Neural cell (in vitro differentiated cells): ENCODE measurements at regions not wholly inside any gene's neighbourhood (a gene's known extent, or its start where the extent isn't known, plus 50 kb on each side); places are given as distances from the start of the nearest gene placed in this dataset.

ENCODE experiments used
- H2AFZ ChIP-seq: fragments of 200-600, 300-800 bp; sonication (generic), shearing (Covaris generic); 2 replicates; pipeline ENCODE4 v1.6.0; 2014; ENCODE audit warnings: low read depth, mild to moderate bottlenecking, antibody characterized with exemption, low read length, moderate library complexity
- H3F3A ChIP-seq: fragments of 200-600 bp; shearing (Covaris generic); 2 replicates; pipeline ENCODE4 v1.6.1; 2016; ENCODE audit warnings: mild to moderate bottlenecking, moderate library complexity, mixed read lengths, antibody characterized with exemption, low read length; ENCODE audit not compliant: insufficient read depth, poor library complexity, severe bottlenecking
- H3K27ac ChIP-seq: fragments of 200-600, 300-800 bp; sonication (generic), shearing (Covaris generic); 2 replicates; pipeline ENCODE4 v1.5.1; 2014; ENCODE audit warnings: mild to moderate bottlenecking, low read length, moderate library complexity
- H3K27me3 ChIP-seq: fragments of 300-800, 200-600 bp; sonication (generic), shearing (Covaris generic); 2 replicates; pipeline ENCODE4 v1.6.0; 2014; ENCODE audit warnings: mild to moderate bottlenecking, low read depth, low read length, moderate library complexity; ENCODE audit not compliant: insufficient read depth
- H3K36me3 ChIP-seq: fragments of 300-800, 200-600 bp; sonication (generic), shearing (Covaris generic); 2 replicates; pipeline ENCODE4 v1.5.1; 2014; ENCODE audit warnings: mild to moderate bottlenecking, antibody characterized with exemption, low read length, moderate library complexity; ENCODE audit not compliant: insufficient read depth
- H3K4me2 ChIP-seq: fragments of 300-800, 200-600 bp; sonication (generic), shearing (Covaris generic); 2 replicates; pipeline ENCODE4 v1.6.0; 2014; ENCODE audit warnings: mild to moderate bottlenecking, low read length
- H3K4me3 ChIP-seq: fragments of 300-800, 200-600 bp; sonication (generic), shearing (Covaris generic); 2 replicates; pipeline ENCODE4 v1.5.1; 2014; ENCODE audit warnings: mild to moderate bottlenecking, low read length, moderate library complexity
- H3K79me2 ChIP-seq: fragments of 200-600 bp; shearing (Covaris generic); replicated peaks from 2 replicates; pipeline ENCODE4 v1.6.0; 2014; ENCODE audit warnings: mild to moderate bottlenecking, low read length, moderate library complexity; ENCODE audit not compliant: insufficient read depth
- H3K9ac ChIP-seq: fragments of 300-800, 200-600 bp; sonication (generic), shearing (Covaris generic); 2 replicates; pipeline ENCODE4 v1.6.1; 2016; ENCODE audit warnings: mild to moderate bottlenecking, low read length, mixed read lengths
- H3K9me2 ChIP-seq: fragments of 200-600 bp; shearing (Covaris generic); 2 replicates; pipeline ENCODE4 v1.6.1; 2016; ENCODE audit warnings: mild to moderate bottlenecking, low read length, mixed read lengths; ENCODE audit not compliant: insufficient read depth
- H3K9me3 ChIP-seq: fragments of 200-600, 300-800 bp; sonication (generic), shearing (Covaris generic); 2 replicates; pipeline ENCODE4 v1.6.1; 2016; ENCODE audit warnings: mild to moderate bottlenecking, mixed run types, low read length, moderate library complexity, mixed read lengths
- H4K20me1 ChIP-seq: fragments of 200-600 bp; shearing (Covaris generic); 2 replicates; pipeline ENCODE4 v1.6.1; 2016; ENCODE audit warnings: mild to moderate bottlenecking, mixed run types; ENCODE audit not compliant: insufficient read depth
- EP300 ChIP-seq: fragments of 450-650 bp; conservative IDR thresholded peaks from 2 replicates; pipeline ENCODE4 v1.6.1; 2014; ENCODE audit warnings: antibody characterized with exemption, mild to moderate bottlenecking, moderate library complexity; ENCODE audit not compliant: poor library complexity, severe bottlenecking
- EZH2 ChIP-seq: fragments of 200-600, 300-800 bp; shearing (Covaris generic), sonication (generic); IDR thresholded peaks from 2 replicates; pipeline ENCODE4 v1.6.1; 2014; ENCODE audit warnings: antibody characterized with exemption, low read length, borderline replicate concordance, mild to moderate bottlenecking; ENCODE audit not compliant: insufficient read depth, poor library complexity, severe bottlenecking
- MXI1 ChIP-seq: fragments of 450-650 bp; conservative IDR thresholded peaks from 2 replicates; pipeline ENCODE4 v1.6.1; 2014; ENCODE audit warnings: antibody characterized with exemption, mild to moderate bottlenecking; ENCODE audit not compliant: poor library complexity, severe bottlenecking
- POLR2AphosphoS5 ChIP-seq: IDR thresholded peaks from 2 replicates; pipeline ENCODE4 v1.6.1; 2012
- RAD21 ChIP-seq: fragments of 450-650 bp; conservative IDR thresholded peaks from 2 replicates; pipeline ENCODE4 v1.6.1; 2014; ENCODE audit warnings: antibody characterized with exemption, mild to moderate bottlenecking, moderate library complexity
- SMC3 ChIP-seq: fragments of 450-650 bp; conservative IDR thresholded peaks from 2 replicates; pipeline ENCODE4 v1.6.1; 2014; ENCODE audit warnings: antibody characterized with exemption, mild to moderate bottlenecking, moderate library complexity; ENCODE audit not compliant: poor library complexity
- TAF1 ChIP-seq: IDR thresholded peaks from 2 replicates; pipeline ENCODE4 v1.6.1; 2012; ENCODE audit warnings: low read depth
- TF ChIP-seq, protein P1 (sequence below): IDR thresholded peaks from 2 replicates; pipeline ENCODE4 v1.6.1; 2012; ENCODE audit warnings: borderline replicate concordance

DNA sequence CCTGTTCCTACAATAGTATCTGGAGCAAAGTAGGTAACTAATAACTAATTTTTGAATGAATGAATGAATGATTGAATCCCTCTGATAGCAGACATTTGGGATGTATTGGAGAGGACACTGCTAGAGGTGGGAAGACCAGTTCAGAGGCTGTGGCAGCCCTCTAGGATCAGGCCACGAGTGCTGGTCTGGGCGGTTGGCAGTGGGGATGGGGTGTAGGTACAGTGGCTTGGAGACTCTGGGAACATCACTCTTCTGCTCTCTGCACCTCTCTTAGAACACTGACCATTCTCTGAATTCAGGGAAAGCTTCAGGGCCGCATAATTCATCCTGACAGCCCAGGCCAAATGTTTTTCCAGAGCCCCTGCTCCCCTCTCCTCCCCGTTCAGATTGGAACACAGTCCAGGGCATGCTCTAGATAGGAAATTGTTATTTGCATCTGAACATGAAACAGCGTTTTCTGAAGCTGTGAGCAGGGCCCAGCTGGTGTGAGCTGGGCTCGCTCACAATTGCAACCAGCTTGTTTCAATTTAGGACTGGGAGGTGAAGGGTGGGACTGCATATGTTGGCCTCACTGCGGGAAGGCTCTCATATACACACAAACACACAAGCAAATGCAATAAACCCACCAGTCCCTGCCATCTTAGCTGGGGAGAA is 253.1 kb upstream of the USP24 start:
- Histone ChIP-seq H2AFZ (no peak overlapping the region), H3F3A (no peaks in the 10 kb centered on the region), H3K36me3 (no peaks in the 10 kb centered on the region), H3K4me2 (no peak overlapping the region), H3K4me3 (no peak overlapping the region), H3K9me2 (no peaks in the 10 kb centered on the region), H3K9me3 (no peaks in the 10 kb centered on the region), H4K20me1 (no peaks in the 10 kb centered on the region), H3K9ac (no peak overlapping the region), H3K27ac (no peak overlapping the region), H3K27me3 (no peaks in the 10 kb centered on the region), H3K79me2 (no peaks in the 10 kb centered on the region)
- TF ChIP-seq EP300 = no peak

DNA sequence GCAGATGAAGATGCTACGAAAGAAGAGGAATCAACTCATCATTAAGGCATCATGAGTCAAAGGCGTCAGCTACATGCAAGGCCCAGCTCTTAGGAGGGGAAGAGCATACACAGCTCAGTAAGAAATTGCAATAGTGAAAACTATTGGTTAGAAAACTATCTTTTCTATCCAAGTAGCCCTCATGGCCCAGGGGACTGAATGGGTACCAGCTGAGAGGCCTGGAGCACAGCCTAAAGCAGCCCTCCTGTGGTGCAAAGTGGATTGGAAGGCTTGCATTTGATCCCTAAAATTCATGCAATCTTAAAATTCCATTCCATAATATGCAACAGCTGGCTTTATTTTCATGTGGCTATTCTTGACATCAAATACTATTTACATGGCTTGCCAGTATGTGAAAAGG is 251.8 kb upstream of the USP24 start:
- H3K4me2 ChIP-seq = no peak overlapping the region
- no peak overlapping the region for H2AFZ ChIP-seq
- H3F3A ChIP-seq = no peaks in the 10 kb centered on the region
- no peaks in the 10 kb centered on the region for H3K9me2 ChIP-seq
- no peak overlapping the region for H3K9ac ChIP-seq
- no peak overlapping the region for H3K27ac ChIP-seq
- no peaks in the 10 kb centered on the region for H3K27me3 ChIP-seq
- no peaks in the 10 kb centered on the region for H3K9me3 ChIP-seq
- H4K20me1 ChIP-seq = no peaks in the 10 kb centered on the region
- no peak for TF ChIP-seq SMC3
- TF ChIP-seq EZH2 = no peak
- no peak for TF ChIP-seq POLR2AphosphoS5
- TF ChIP-seq RAD21 = no peak
- no peak for TF ChIP-seq TAF1
- TF ChIP-seq, protein P1, sequence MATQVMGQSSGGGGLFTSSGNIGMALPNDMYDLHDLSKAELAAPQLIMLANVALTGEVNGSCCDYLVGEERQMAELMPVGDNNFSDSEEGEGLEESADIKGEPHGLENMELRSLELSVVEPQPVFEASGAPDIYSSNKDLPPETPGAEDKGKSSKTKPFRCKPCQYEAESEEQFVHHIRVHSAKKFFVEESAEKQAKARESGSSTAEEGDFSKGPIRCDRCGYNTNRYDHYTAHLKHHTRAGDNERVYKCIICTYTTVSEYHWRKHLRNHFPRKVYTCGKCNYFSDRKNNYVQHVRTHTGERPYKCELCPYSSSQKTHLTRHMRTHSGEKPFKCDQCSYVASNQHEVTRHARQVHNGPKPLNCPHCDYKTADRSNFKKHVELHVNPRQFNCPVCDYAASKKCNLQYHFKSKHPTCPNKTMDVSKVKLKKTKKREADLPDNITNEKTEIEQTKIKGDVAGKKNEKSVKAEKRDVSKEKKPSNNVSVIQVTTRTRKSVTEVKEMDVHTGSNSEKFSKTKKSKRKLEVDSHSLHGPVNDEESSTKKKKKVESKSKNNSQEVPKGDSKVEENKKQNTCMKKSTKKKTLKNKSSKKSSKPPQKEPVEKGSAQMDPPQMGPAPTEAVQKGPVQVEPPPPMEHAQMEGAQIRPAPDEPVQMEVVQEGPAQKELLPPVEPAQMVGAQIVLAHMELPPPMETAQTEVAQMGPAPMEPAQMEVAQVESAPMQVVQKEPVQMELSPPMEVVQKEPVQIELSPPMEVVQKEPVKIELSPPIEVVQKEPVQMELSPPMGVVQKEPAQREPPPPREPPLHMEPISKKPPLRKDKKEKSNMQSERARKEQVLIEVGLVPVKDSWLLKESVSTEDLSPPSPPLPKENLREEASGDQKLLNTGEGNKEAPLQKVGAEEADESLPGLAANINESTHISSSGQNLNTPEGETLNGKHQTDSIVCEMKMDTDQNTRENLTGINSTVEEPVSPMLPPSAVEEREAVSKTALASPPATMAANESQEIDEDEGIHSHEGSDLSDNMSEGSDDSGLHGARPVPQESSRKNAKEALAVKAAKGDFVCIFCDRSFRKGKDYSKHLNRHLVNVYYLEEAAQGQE = no peak
- TF ChIP-seq MXI1 = no peak
- H3K36me3 ChIP-seq = no peaks in the 10 kb centered on the region
- no peaks in the 10 kb centered on the region for H3K79me2 ChIP-seq
- H3K4me3 ChIP-seq = no peak overlapping the region

DNA sequence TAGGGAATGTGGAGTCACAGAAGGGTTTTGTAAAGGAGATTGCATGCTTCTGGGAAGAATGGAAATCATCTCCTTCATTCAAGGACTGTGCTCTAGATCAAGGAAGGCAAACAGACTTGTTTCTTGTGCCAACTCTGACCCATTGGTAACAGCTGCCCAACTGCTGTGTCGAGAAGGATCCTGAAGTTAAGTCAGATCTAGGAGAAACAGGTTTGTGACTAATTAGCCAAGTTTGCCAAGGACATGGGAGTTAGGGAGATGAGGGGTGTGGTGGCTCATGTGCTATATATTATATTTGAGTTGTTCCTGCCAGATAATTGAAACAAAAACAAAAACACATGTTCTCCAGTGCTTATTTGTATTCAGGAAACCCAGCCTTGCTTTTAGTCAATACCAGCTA is 251.2 kb upstream of the USP24 start:
- H3K27ac ChIP-seq = no peak overlapping the region
- no peaks in the 10 kb centered on the region for H3K9me3 ChIP-seq
- no peaks in the 10 kb centered on the region for H3K9me2 ChIP-seq
- H3K27me3 ChIP-seq = no peaks in the 10 kb centered on the region
- H3K36me3 ChIP-seq = no peaks in the 10 kb centered on the region
- no peak overlapping the region for H3K4me2 ChIP-seq
- TF ChIP-seq EZH2 (no peak), SMC3 (no peak), TAF1 (no peak)
- no peaks in the 10 kb centered on the region for H3F3A ChIP-seq
- H3K9ac ChIP-seq = no peak overlapping the region
- H3K4me3 ChIP-seq = no peak overlapping the region
- H2AFZ ChIP-seq = no peak overlapping the region
- H3K79me2 ChIP-seq = no peaks in the 10 kb centered on the region
- no peaks in the 10 kb centered on the region for H4K20me1 ChIP-seq
